ENCODE measurements at regions not wholly inside any gene's neighbourhood (a gene's known extent, or its start where the extent isn't known, plus 50 kb on each side); places are given as distances from the start of the nearest gene placed in this dataset.

DNA sequence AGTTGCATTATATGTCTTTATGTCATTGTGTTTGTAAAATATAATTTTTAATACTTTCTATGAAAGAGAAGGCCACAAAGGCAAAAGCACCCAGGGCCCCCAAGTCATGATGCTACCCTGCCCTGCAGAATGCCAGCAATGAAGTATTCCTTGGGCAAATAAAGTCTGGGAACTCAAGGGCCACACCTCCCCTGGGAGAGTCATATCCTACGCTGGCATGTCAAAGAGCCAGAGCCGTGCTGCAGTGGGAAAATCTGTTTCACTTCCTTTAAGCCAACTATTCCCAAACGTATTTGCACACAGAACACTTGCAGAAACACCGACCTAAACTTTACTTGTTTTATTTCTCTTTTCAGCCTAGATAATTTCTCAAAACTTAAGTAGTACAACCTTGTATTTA, 98.4 kb upstream of the KAZN start:
- Histone ChIP-seq H3K4me3 (no peak overlapping the region), H3K9me3 (ENCODE audit: low read depth) (no peaks in the 10 kb centered on the region), H3K9me2 (replicated peaks; ENCODE audit: insufficient read depth) (no peaks in the 10 kb centered on the region), H3K4me1 (ENCODE audit: insufficient read depth) (no peaks in the 10 kb centered on the region), H2AFZ (no peak overlapping the region), H3K27me3 (no peaks in the 10 kb centered on the region), H4K20me1 (ENCODE audit: insufficient read depth, poor library complexity, severe bottlenecking) (no peaks in the 10 kb centered on the region), H3K79me2 (no peaks in the 10 kb centered on the region), H3K4me2 (no peak overlapping the region), H3K36me3 (replicated peaks; ENCODE audit: insufficient read depth, low read depth) (no peaks in the 10 kb centered on the region), H3K27ac (no peak overlapping the region)
- DNase-seq (ENCODE audit: low spot score), result no peak
- 76% methylated on average over 4 of the region's 4 CpGs for WGBS (ENCODE audit: low lambda C conversion rate, missing lambda C conversion rate)
- TF ChIP-seq EZH2phosphoT487 (IDR thresholded peaks at IDR 0.05; ENCODE audit: low read depth, severe bottlenecking, unreplicated experiment) (no peak), EZH2 (IDR thresholded peaks at IDR 0.05; ENCODE audit: borderline replicate concordance) (no peak)
- TF ChIP-seq, protein P1, sequence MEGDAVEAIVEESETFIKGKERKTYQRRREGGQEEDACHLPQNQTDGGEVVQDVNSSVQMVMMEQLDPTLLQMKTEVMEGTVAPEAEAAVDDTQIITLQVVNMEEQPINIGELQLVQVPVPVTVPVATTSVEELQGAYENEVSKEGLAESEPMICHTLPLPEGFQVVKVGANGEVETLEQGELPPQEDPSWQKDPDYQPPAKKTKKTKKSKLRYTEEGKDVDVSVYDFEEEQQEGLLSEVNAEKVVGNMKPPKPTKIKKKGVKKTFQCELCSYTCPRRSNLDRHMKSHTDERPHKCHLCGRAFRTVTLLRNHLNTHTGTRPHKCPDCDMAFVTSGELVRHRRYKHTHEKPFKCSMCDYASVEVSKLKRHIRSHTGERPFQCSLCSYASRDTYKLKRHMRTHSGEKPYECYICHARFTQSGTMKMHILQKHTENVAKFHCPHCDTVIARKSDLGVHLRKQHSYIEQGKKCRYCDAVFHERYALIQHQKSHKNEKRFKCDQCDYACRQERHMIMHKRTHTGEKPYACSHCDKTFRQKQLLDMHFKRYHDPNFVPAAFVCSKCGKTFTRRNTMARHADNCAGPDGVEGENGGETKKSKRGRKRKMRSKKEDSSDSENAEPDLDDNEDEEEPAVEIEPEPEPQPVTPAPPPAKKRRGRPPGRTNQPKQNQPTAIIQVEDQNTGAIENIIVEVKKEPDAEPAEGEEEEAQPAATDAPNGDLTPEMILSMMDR (IDR thresholded peaks at IDR 0.05; ENCODE audit: poor library complexity), result no peak

DNA sequence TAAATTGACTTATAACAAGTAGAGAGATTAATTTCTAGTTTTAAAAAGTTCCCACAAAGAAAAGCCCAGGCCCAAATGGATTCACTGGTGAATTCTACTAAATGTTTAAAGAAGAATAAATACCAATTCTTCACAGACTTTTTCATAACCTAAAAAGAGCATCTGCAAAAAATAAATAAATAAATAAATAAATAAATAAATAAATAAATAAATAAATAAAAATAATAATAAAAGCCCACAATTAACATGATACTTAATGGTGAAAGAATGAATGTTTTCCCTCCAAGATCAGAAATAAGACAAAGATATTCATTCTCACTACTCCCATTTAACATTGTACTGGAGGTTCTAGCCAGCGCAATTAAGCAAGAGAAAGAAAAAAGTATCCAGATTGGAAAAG, 97.6 kb upstream of the KAZN start:
- WGBS (ENCODE audit: low lambda C conversion rate, missing lambda C conversion rate), result 95% methylated on average over 1 of the region's 1 CpG
- no peaks in the 10 kb centered on the region for H3K9me2 ChIP-seq (replicated peaks; ENCODE audit: insufficient read depth)
- H3K27me3 ChIP-seq, result no peaks in the 10 kb centered on the region
- H3K4me1 ChIP-seq (ENCODE audit: insufficient read depth), result no peaks in the 10 kb centered on the region
- H3K4me3 ChIP-seq, result no peak overlapping the region
- H3K79me2 ChIP-seq, result no peaks in the 10 kb centered on the region
- H4K20me1 ChIP-seq (ENCODE audit: insufficient read depth, poor library complexity, severe bottlenecking), result no peaks in the 10 kb centered on the region
- no peaks in the 10 kb centered on the region for H3K9me3 ChIP-seq (ENCODE audit: low read depth)
- no peaks in the 10 kb centered on the region for H3K36me3 ChIP-seq (replicated peaks; ENCODE audit: insufficient read depth, low read depth)
- no peak for TF ChIP-seq EZH2 (IDR thresholded peaks at IDR 0.05; ENCODE audit: borderline replicate concordance)
- no peak for TF ChIP-seq EZH2phosphoT487 (IDR thresholded peaks at IDR 0.05; ENCODE audit: low read depth, severe bottlenecking, unreplicated experiment)
- TF ChIP-seq, protein P1 (IDR thresholded peaks at IDR 0.05; ENCODE audit: poor library complexity), result no peak
- DNase-seq (ENCODE audit: low spot score), result no peak
- H3K27ac ChIP-seq, result no peak overlapping the region
- no peak overlapping the region for H2AFZ ChIP-seq
- no peak overlapping the region for H3K4me2 ChIP-seq

DNA sequence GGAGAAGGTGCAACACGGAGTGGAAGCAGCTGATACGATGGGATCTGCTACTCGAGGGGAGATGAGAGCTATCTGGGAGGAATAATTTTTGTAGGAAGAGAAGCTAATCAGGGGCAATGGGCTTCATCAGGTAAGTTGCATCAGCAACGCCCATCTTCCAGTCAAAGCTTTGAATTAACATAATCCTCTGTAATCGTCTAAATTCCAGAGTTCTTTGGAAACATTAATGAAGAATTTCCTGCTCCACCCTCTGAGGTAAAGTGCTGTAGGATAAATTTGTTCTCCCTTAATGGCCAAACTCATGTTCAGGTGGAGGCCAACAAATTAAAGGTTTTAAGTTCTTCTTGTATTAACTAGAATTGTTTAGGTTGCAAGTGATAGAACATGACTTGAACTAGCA, 94.0 kb upstream of the KAZN start:
- DNase-seq (ENCODE audit: low spot score), result no peak
- H3K9me2 ChIP-seq (replicated peaks; ENCODE audit: insufficient read depth), result no peaks in the 10 kb centered on the region
- H3K36me3 ChIP-seq (replicated peaks; ENCODE audit: insufficient read depth, low read depth), result no peaks in the 10 kb centered on the region
- TF ChIP-seq EZH2 (IDR thresholded peaks at IDR 0.05; ENCODE audit: borderline replicate concordance) (no peak), EZH2phosphoT487 (IDR thresholded peaks at IDR 0.05; ENCODE audit: low read depth, severe bottlenecking, unreplicated experiment) (no peak)
- TF ChIP-seq, protein P1 (IDR thresholded peaks at IDR 0.05; ENCODE audit: poor library complexity), result no peak
- no peak overlapping the region for H3K4me2 ChIP-seq
- no peak overlapping the region for H2AFZ ChIP-seq
- no peaks in the 10 kb centered on the region for H3K79me2 ChIP-seq
- no peaks in the 10 kb centered on the region for H4K20me1 ChIP-seq (ENCODE audit: insufficient read depth, poor library complexity, severe bottlenecking)
- H3K9me3 ChIP-seq (ENCODE audit: low read depth), result no peaks in the 10 kb centered on the region
- H3K27me3 ChIP-seq, result no peaks in the 10 kb centered on the region
- 49% methylated on average over 5 of the region's 5 CpGs for WGBS (ENCODE audit: low lambda C conversion rate, missing lambda C conversion rate)
- no peaks in the 10 kb centered on the region for H3K4me1 ChIP-seq (ENCODE audit: insufficient read depth)
- no peak overlapping the region for H3K27ac ChIP-seq
- no peak overlapping the region for H3K4me3 ChIP-seq

All from hepatocyte (in vitro differentiated cells).